Left ventricle myocardium inferior (tissue), 1 donor: ENCODE measurements at regions not wholly inside any gene's neighbourhood (a gene's known extent, or its start where the extent isn't known, plus 50 kb on each side); places are given as distances from the start of the nearest gene placed in this dataset.
"Not testable (repeated sequence)": the region's sequence is repeated elsewhere in the genome, so short reads cannot be mapped to it uniquely, and the experiment has no call there.

Experiments used
- DNase-seq: peaks from one replicate; pipeline ENCODE4 v3.0.0-alpha.2; 2020
- H3K27ac ChIP-seq: fragments of 200-600 bp; replicated peaks from 2 replicates; pipeline ENCODE4 v1.8.0; 2021
- H3K27me3 ChIP-seq: fragments of 200-600 bp; 2 replicates; pipeline ENCODE4 v1.8.0; 2021; ENCODE audit warnings: low read depth
- H3K36me3 ChIP-seq: fragments of 200-600 bp; 2 replicates; pipeline ENCODE4 v1.8.0; 2021
- H3K4me1 ChIP-seq: fragments of 200-600 bp; 2 replicates; pipeline ENCODE4 v1.8.0; 2021
- H3K4me3 ChIP-seq: fragments of 200-600 bp; 2 replicates; pipeline ENCODE4 v1.8.0; 2021; ENCODE audit warnings: mild to moderate bottlenecking, moderate library complexity
- H3K9me3 ChIP-seq: fragments of 200-600 bp; replicated peaks from 2 replicates; pipeline ENCODE4 v1.8.0; 2021
- intact Hi-C: fragments of 100-400 bp; cut with micrococcal nuclease; formaldehyde crosslinking; loops from one replicate; pipeline ENCODE4 v1.11.0; 2022
- TF ChIP-seq, protein P1 (sequence below): fragments of 200-600 bp; IDR thresholded peaks from 2 replicates; pipeline ENCODE4 v1.8.0; 2021; ENCODE audit warnings: antibody characterized with exemption, mild to moderate bottlenecking, borderline replicate concordance
- donor health status: DM: no; HTN: yes; CAD: no; lungs with severe emphysema.

DNA sequence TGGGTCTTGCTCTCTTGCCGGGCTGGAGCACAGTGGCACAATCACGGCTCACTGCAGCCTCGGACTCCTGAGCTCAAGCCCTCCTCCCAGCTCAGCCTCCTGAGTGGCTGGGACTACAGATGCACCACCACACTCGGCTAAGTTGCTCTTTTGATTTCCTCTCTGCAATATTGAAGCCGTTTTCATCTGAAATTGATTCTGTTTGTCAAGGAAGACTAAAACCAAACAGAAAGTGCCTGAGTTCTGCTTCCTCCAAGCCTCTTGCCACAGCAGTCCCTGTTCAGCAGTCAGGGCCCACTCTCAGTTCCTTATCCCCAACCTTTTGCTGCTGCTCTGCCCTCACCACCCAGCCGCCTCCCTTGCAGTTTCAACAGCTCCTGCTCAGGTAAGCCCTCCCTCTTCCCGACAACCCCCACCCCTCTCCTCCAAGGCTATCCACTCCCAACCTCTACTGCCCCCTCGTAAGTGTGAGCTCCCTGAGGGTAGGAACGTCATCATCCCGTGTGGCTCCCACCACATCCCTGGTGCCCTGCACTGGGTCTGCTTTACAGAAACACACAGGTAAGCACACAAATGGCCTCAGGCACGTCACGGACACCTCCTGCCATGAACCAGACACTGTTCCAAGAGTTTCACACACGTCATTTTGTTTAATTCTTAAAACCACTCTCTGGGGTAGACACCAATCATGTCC, 70.7 kb upstream of the TAB2 start:
- TF ChIP-seq, protein P1, sequence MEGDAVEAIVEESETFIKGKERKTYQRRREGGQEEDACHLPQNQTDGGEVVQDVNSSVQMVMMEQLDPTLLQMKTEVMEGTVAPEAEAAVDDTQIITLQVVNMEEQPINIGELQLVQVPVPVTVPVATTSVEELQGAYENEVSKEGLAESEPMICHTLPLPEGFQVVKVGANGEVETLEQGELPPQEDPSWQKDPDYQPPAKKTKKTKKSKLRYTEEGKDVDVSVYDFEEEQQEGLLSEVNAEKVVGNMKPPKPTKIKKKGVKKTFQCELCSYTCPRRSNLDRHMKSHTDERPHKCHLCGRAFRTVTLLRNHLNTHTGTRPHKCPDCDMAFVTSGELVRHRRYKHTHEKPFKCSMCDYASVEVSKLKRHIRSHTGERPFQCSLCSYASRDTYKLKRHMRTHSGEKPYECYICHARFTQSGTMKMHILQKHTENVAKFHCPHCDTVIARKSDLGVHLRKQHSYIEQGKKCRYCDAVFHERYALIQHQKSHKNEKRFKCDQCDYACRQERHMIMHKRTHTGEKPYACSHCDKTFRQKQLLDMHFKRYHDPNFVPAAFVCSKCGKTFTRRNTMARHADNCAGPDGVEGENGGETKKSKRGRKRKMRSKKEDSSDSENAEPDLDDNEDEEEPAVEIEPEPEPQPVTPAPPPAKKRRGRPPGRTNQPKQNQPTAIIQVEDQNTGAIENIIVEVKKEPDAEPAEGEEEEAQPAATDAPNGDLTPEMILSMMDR, result no peak
- intact Hi-C loops, result no loop called here
- H3K4me3 ChIP-seq, result no peak overlapping the region
- no peak for DNase-seq
- H3K4me1 ChIP-seq, result no peaks in the 10 kb centered on the region
- H3K27ac ChIP-seq, result peak overlapping the region; percentile 16
- H3K27me3 ChIP-seq, result peaks cover 6% of the 10 kb centered on the region
- H3K36me3 ChIP-seq, result no peaks in the 10 kb centered on the region
- no peaks in the 10 kb centered on the region for H3K9me3 ChIP-seq

DNA sequence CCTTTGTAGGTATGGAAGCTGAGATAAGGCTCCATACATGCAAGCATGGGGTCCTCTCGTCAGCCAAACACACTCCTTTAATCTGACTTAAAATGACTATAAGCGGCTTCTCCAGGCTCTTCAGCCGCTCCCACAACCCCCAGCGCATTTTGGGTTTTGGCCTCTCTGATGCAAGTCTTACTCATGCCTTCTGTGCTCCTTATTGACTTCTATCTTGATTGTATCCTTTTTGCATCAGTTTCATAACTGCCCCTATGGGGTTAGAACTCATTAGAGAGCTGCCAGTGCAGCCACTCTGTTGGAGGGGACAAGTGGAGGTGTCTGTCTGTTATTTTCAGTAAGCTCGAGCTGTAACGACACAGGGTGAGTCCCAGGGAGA, 70.1 kb upstream of the TAB2 start:
- Histone ChIP-seq H3K4me1 (no peaks in the 10 kb centered on the region), H3K4me3 (no peak overlapping the region), H3K36me3 (no peaks in the 10 kb centered on the region), H3K27ac (no peak overlapping the region), H3K27me3 (peaks cover 6% of the 10 kb centered on the region), H3K9me3 (no peaks in the 10 kb centered on the region)
- intact Hi-C loops, result no loop called here
- DNase-seq, result no peak
- TF ChIP-seq, protein P1, result no peak

DNA sequence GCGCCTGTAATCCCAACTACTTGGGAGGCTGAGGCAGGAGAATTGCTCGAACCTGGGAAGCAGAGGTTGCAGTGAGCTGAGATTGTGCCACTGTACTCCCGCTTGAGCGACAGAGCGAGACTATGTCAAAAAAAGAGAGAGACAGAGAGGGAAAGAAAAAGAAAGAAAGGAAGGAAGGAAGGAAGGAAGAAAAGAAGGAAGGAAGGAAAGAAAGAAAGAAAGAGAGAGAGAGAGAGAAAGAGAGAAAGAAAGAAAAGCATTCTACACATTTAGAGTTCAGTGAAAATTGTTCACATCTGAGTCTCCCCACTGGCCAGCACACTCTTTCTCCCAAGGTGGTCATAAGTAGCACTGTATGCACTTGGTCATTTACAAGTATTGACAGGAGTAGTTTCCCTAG, 69.2 kb upstream of the TAB2 start:
- intact Hi-C loops, H3K27me3 ChIP-seq, H3K9me3 ChIP-seq, H3K4me1 ChIP-seq, H3K36me3 ChIP-seq, H3K27ac ChIP-seq, DNase-seq, H3K4me3 ChIP-seq: not testable (repeated sequence)

DNA sequence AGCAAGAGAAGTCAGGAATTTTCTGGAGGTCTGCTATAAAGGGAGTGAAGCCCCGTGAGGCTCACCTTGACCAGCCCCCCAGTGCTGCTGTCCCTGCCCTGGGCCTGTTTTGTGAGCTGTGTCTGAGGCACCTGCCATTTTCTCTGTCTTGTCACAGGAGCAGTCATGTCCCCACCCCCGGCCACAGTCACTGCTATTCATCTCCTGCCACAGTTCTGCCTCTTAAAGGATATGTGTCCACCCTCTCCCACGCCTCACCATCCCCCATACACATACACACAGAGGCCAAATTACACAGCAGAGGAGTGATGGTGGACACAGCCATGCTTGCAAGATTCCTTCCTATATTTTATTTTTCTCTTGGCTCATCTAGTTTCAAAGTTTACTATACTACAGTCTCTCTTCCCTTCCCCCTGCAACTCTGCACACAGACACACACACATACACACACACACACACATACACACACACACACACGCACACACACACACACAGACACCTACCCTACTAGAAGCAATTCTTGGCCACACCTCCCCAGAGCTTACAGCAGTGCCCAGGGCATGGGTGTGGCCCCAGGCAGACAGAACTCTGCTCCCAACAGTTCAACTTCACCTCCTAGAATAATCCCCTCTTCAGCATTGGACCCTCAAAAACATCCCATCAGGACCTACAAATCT, 68.7 kb upstream of the TAB2 start:
- Histone ChIP-seq H3K9me3 (no peaks in the 10 kb centered on the region), H3K27me3 (peaks cover 6% of the 10 kb centered on the region), H3K27ac (no peak overlapping the region), H3K36me3 (no peaks in the 10 kb centered on the region), H3K4me3 (no peak overlapping the region), H3K4me1 (no peaks in the 10 kb centered on the region)
- DNase-seq, result no peak
- TF ChIP-seq, protein P1, result no peak
- intact Hi-C loops, result no loop called here

DNA sequence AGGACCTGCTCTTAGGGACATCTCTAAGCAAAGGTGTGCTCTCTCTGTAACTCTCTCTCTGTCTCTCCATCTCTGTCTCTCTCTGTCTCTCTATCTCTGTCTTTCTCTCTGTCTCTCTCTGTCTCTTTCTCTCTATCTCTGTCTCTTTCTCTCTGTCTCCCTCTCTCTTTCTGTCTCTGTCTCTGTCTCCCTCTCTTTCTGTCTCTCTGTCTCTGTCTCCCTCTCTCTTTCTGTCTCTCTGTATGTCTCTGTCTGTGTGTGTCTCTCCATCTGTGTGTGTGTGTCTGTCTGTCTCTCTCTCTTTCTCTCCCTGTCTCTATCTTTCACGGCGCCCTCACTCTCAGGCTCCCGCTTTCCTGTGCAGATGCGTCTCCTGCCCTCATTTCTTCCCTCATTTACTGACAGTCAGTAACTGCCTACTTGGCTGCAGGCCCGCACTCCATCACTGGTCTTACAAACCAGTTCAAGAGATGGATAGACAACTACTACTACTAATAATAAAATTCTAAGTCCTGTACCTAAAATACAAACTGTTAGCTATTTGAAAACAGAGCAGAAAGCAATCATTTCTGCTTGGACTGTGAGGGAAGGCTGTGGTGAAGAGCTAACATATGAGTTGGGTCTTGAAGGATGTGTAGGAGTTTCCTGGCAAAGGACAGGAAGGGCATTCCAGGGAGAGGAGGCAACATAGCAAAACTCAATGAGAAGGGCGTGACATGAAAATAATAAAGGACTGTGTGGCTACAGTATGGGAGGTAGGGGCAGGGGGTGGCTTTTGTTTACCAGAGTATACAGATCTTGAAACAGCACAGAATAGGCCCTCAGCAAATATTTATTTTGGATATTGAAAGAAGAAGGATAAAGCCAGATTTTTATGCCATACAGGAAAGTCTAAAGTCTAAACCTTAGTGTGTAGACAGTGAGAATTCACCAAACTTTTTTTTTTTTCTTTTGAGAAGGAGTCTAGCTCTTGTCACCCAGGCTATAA, 67.8 kb upstream of the TAB2 start:
- intact Hi-C loops, result no loop called here
- no peaks in the 10 kb centered on the region for H3K4me1 ChIP-seq
- no peak overlapping the region for H3K4me3 ChIP-seq
- H3K36me3 ChIP-seq, result no peaks in the 10 kb centered on the region
- H3K27ac ChIP-seq, result no peak overlapping the region
- no peak for DNase-seq
- TF ChIP-seq, protein P1, result no peak
- peaks cover 6% of the 10 kb centered on the region for H3K27me3 ChIP-seq
- no peaks in the 10 kb centered on the region for H3K9me3 ChIP-seq
